ENCODE measurements at regions not wholly inside any gene's neighbourhood (a gene's known extent, or its start where the extent isn't known, plus 50 kb on each side); places are given as distances from the start of the nearest gene placed in this dataset.

DNA sequence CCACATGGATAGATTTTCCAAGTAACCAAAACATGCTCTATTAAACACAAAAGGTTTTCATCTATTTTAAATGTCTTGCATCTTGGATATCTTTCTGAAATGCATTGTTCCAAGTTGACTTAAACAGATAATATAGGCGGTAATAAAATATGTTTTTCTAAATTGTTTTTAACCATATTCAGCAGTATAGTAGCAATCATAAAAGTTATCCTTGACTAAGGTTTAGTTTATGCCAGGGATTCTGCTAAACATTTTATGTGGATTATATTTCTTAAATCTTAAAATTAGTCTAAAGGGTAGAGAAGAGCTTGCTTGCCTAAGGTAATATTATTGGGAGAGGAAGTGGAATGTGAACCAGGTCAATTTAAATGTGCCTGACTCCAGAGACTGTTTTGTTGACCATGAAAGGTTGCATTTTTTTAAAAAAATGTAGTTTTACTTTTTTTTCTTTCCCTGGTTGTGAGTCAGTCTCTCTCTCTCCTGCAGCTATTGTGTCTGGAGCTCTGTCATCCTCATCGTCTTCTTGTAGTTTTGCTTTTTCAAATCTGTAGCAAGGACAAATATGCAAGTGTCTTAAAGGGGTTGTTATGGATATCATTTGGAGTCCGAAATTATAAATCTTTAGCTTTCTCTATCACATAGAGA is 309.1 kb upstream of the COL3A1 start:
- TF ChIP-seq, protein P1, sequence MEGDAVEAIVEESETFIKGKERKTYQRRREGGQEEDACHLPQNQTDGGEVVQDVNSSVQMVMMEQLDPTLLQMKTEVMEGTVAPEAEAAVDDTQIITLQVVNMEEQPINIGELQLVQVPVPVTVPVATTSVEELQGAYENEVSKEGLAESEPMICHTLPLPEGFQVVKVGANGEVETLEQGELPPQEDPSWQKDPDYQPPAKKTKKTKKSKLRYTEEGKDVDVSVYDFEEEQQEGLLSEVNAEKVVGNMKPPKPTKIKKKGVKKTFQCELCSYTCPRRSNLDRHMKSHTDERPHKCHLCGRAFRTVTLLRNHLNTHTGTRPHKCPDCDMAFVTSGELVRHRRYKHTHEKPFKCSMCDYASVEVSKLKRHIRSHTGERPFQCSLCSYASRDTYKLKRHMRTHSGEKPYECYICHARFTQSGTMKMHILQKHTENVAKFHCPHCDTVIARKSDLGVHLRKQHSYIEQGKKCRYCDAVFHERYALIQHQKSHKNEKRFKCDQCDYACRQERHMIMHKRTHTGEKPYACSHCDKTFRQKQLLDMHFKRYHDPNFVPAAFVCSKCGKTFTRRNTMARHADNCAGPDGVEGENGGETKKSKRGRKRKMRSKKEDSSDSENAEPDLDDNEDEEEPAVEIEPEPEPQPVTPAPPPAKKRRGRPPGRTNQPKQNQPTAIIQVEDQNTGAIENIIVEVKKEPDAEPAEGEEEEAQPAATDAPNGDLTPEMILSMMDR (IDR thresholded peaks at IDR 0.05; ENCODE audit: unreplicated experiment), result no peak
- Mint-ChIP-seq H3K9me3 (ENCODE audit: unreplicated experiment) (no peaks in the 10 kb centered on the region), H3K27me3 (ENCODE audit: unreplicated experiment) (no peaks in the 10 kb centered on the region), H3K36me3 (ENCODE audit: low read depth, unreplicated experiment) (no peaks in the 10 kb centered on the region), H3K4me3 (ENCODE audit: unreplicated experiment) (no peak overlapping the region), H3K4me1 (ENCODE audit: unreplicated experiment) (no peaks in the 10 kb centered on the region), H3K27ac (ENCODE audit: unreplicated experiment) (no peak overlapping the region)
- no peak for DNase-seq (ENCODE audit: low spot score)

DNA sequence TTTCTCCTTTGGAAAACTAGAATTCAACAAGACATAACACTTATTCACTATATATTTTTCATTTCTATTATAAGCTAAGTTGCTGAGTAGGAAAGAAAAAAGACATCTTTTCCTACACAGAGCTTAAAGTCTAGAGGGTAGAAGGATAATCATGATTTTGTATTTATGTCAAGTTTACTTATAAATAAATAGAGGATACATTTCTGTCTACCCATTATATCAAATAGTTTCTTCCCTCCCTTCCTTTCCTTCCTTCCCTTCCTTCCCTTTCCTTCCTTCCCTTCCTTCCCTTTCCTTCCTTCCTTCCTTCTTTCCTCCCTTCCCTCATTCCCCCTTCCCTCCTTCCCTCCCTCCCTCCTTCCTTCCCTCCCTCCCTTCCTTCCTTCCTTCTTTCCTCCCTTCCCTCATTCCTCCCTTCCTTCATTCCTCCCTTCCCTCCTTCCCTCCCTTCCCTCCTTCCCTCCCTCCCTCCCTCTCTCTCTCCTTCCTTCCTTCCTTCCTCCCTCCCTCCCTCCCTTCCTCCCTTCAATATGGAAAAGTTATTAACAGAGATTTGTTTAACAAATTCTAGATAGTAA is 308.4 kb upstream of the COL3A1 start:
- Mint-ChIP-seq H3K4me1 (ENCODE audit: unreplicated experiment) (no peaks in the 10 kb centered on the region), H3K9me3 (ENCODE audit: unreplicated experiment) (no peaks in the 10 kb centered on the region), H3K27me3 (ENCODE audit: unreplicated experiment) (no peaks in the 10 kb centered on the region), H3K4me3 (ENCODE audit: unreplicated experiment) (no peak overlapping the region), H3K27ac (ENCODE audit: unreplicated experiment) (no peak overlapping the region), H3K36me3 (ENCODE audit: low read depth, unreplicated experiment) (no peaks in the 10 kb centered on the region)
- DNase-seq (ENCODE audit: low spot score), result no peak
- TF ChIP-seq, protein P1 (IDR thresholded peaks at IDR 0.05; ENCODE audit: unreplicated experiment), result no peak

DNA sequence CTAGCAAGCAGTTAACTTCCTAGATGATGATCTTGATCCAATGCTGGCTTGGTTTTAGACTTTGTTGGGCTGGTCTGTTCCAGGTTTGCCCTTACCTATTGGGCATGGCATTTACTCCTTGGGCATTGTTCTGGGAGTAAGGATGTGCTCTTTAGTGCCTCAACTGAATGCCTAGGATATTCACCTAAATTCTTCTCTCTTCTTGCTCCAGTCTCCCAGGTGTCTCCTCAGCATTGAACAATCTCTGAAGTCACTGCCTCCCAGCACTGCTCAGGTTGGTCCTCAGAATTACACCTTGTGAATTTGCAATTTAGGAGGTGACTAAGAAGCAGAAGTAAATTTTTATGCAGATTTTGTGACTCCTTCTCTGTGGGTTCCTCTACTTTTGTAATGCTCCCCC is 307.7 kb upstream of the COL3A1 start:
- Mint-ChIP-seq H3K27ac (ENCODE audit: unreplicated experiment) (no peak overlapping the region), H3K9me3 (ENCODE audit: unreplicated experiment) (no peaks in the 10 kb centered on the region), H3K4me3 (ENCODE audit: unreplicated experiment) (no peak overlapping the region), H3K4me1 (ENCODE audit: unreplicated experiment) (no peaks in the 10 kb centered on the region), H3K27me3 (ENCODE audit: unreplicated experiment) (no peaks in the 10 kb centered on the region), H3K36me3 (ENCODE audit: low read depth, unreplicated experiment) (no peaks in the 10 kb centered on the region)
- no peak for DNase-seq (ENCODE audit: low spot score)
- TF ChIP-seq, protein P1 (IDR thresholded peaks at IDR 0.05; ENCODE audit: unreplicated experiment), result no peak

DNA sequence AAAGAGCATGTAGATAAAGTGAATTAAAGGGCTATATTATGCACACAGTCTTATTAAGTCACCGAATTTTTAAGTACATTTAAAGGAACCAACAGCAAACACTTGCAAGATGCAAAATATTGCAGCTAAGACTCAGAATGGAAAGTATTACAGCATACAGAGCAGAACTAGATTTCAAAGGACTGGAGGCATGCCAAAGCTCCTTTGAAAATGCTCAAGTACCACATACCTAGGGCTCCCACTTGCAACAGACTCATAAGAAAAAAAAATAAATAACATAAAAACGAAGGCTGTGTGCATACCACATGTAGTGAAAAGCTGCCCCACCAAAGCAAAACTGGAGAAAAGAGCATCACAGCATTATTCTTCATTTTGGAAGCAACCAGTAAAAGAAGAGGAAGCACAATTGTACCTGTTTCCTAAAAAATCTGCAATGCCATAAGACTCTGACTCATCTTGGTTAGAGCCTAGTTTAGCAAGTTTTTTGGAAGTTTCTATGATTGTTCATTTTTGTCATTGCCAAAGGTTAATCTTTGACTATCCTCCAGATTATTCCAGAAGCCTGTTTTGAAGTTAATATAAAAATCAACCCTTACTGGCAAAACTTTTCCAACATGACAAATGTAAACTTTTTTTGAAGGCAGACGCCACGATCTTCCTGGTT is 306.0 kb upstream of the COL3A1 start:
- no peaks in the 10 kb centered on the region for H3K36me3 Mint-ChIP-seq (ENCODE audit: low read depth, unreplicated experiment)
- no peak overlapping the region for H3K27ac Mint-ChIP-seq (ENCODE audit: unreplicated experiment)
- TF ChIP-seq, protein P1 (IDR thresholded peaks at IDR 0.05; ENCODE audit: unreplicated experiment), result no peak
- no peaks in the 10 kb centered on the region for H3K9me3 Mint-ChIP-seq (ENCODE audit: unreplicated experiment)
- H3K4me1 Mint-ChIP-seq (ENCODE audit: unreplicated experiment), result no peaks in the 10 kb centered on the region
- DNase-seq (ENCODE audit: low spot score), result no peak
- no peaks in the 10 kb centered on the region for H3K27me3 Mint-ChIP-seq (ENCODE audit: unreplicated experiment)
- no peak overlapping the region for H3K4me3 Mint-ChIP-seq (ENCODE audit: unreplicated experiment)

- H3K27ac Mint-ChIP-seq (ENCODE audit: unreplicated experiment), result no peak overlapping the region
- H3K36me3 Mint-ChIP-seq (ENCODE audit: low read depth, unreplicated experiment), result no peaks in the 10 kb centered on the region
- TF ChIP-seq, protein P1 (IDR thresholded peaks at IDR 0.05; ENCODE audit: unreplicated experiment), result no peak
- no peaks in the 10 kb centered on the region for H3K9me3 Mint-ChIP-seq (ENCODE audit: unreplicated experiment)
- H3K27me3 Mint-ChIP-seq (ENCODE audit: unreplicated experiment), result no peaks in the 10 kb centered on the region
- no peaks in the 10 kb centered on the region for H3K4me1 Mint-ChIP-seq (ENCODE audit: unreplicated experiment)
- no peak for DNase-seq (ENCODE audit: low spot score)
- no peak overlapping the region for H3K4me3 Mint-ChIP-seq (ENCODE audit: unreplicated experiment)
Observed at GRCh38 chr2:188675391-188676009, 298.7 kb upstream of the COL3A1 start.

All from endothelial cell (in vitro differentiated cells).